NCI-H460 (cell line): ENCODE measurements at regions not wholly inside any gene's neighbourhood (a gene's known extent, or its start where the extent isn't known, plus 50 kb on each side); places are given as distances from the start of the nearest gene placed in this dataset.

Source experiments
- DNase-seq: peaks from one replicate; pipeline ENCODE4 v3.0.0-alpha.2; 2016; ENCODE audit warnings: low read depth; ENCODE audit errors: extremely low read depth

- DNase-seq: no peak
Measured at GRCh38 chr14:105862581-105863239, 336.3 kb downstream of the TMEM121 start.

GRCh38 chr14:105863296-105864108 lies 337.1 kb downstream of the TMEM121 start:
- DNase-seq: no peak

- DNase-seq: no peak
Measured at GRCh38 chr14:105864116-105864515, 337.7 kb downstream of the TMEM121 start.

GRCh38 chr14:105864651-105865265 lies 338.4 kb downstream of the TMEM121 start:
- no peak for DNase-seq

- DNase-seq: no peak
Measured at GRCh38 chr14:105865266-105865903, 339.0 kb downstream of the TMEM121 start.

GRCh38 chr14:105865904-105866840 lies 339.8 kb downstream of the TMEM121 start:
- DNase-seq: no peak

GRCh38 chr14:105866841-105867321 lies 340.5 kb downstream of the TMEM121 start:
- no peak for DNase-seq

GRCh38 chr14:105867961-105868599 lies 341.7 kb downstream of the TMEM121 start:
- no peak for DNase-seq

- DNase-seq: no peak
Measured at GRCh38 chr14:105871590-105871989, 345.2 kb downstream of the TMEM121 start.

GRCh38 chr14:105873870-105874512 lies 347.6 kb downstream of the TMEM121 start:
- no peak for DNase-seq

- no peak for DNase-seq
Measured at GRCh38 chr14:105876158-105876557, 349.8 kb downstream of the TMEM121 start.

- DNase-seq: no peak
Measured at GRCh38 chr14:105876829-105877228, 350.4 kb downstream of the TMEM121 start.

- DNase-seq: no peak
Measured at GRCh38 chr14:105877645-105878044, 351.3 kb downstream of the TMEM121 start.

GRCh38 chr14:105878125-105878524 lies 351.7 kb downstream of the TMEM121 start:
- DNase-seq: no peak

- no peak for DNase-seq
Measured at GRCh38 chr14:105878554-105878953, 352.2 kb downstream of the TMEM121 start.

GRCh38 chr14:105879503-105879866 lies 353.1 kb downstream of the TMEM121 start:
- DNase-seq: no peak

GRCh38 chr14:105879867-105880561 lies 353.6 kb downstream of the TMEM121 start:
- DNase-seq: no peak

GRCh38 chr14:105880616-105881015 lies 354.2 kb downstream of the TMEM121 start:
- DNase-seq: no peak
